HG03469 (cell line): ENCODE measurements at regions not wholly inside any gene's neighbourhood (a gene's known extent, or its start where the extent isn't known, plus 50 kb on each side); places are given as distances from the start of the nearest gene placed in this dataset.

Experiments used
- ATAC-seq: cut with Tn5 transposase; IDR thresholded peaks from one replicate; pipeline ENCODE4 v1.9.1; 2021; ENCODE audit warnings: mild to moderate bottlenecking, moderate library complexity, moderate number of reproducible peaks; ENCODE audit not compliant: unreplicated experiment

DNA sequence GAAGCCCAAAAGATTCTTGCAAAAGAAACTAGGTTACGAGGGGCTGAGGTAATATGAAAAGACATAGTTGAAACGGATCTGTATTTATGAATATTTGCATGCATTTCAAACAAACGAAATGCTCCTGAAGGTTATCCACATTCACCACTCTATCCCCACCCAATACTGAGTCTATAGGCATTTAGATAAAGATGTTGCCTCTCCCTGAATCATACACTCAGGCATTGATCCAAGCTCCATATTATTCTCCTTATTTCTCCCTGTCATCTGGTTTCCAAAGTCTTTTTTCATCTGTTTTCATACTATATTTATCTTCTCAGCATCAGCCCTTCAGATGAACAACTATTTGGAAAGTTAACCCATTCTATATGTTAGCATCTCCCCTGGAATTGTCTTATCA is 492.5 kb upstream of the TGFBR2 start:
- no peak for ATAC-seq

DNA sequence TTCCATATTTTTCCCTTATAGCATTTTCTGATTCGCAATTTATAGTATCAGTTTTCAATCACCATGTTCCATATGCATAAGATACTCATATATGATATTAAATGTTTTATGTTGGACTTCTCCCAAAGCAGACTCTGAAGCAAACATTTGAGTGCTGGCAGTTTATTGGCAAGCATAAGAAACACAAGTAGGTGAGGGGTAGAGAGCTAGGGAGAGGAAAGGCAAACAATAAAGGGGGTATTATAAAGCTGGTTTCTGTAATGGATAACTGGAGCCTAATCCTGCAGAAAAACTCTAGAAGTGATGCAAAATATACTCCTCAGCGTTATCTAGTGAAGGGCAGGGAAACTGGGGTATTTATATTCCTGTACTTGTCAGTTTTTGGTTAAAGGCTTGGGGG is 491.5 kb upstream of the TGFBR2 start:
- no peak for ATAC-seq

DNA sequence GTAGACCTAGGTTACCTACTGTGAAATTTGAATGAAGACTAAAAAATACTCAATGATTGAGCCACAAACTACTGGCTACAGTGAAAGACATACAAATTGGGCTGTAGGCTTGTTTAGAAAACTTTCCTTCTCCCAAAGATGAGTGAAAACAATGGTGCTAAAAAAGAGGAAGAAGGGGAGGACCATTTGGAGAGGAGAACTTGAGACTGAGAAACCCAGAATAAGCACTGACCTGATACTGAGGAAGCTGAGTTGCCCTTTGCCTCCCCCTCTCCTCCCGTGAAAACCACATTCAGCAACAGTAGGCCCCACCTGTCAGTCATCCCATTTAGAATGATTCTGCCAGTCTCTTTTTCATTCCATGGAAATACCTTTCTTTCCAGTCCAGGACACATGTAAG is 484.0 kb upstream of the TGFBR2 start:
- no peak for ATAC-seq

DNA sequence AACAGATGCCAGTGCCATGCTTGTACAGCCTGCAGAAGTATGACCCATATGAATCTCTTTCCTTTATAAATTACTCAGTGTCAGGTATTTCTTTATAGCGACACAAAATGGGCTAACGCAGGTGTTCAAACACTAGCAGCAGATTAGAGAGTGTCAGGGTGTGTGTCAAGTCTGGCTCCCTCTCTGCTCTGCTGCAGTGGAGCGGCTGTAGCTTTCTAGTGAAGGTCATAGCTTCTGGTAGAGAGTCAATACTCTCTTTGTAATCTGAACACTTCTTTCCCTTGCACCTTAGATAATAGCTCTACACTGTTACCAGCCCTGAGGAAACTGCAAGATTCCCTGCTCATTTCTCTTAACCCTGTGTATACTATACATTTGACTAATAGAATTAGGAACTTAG is 483.2 kb upstream of the TGFBR2 start:
- no peak for ATAC-seq

DNA sequence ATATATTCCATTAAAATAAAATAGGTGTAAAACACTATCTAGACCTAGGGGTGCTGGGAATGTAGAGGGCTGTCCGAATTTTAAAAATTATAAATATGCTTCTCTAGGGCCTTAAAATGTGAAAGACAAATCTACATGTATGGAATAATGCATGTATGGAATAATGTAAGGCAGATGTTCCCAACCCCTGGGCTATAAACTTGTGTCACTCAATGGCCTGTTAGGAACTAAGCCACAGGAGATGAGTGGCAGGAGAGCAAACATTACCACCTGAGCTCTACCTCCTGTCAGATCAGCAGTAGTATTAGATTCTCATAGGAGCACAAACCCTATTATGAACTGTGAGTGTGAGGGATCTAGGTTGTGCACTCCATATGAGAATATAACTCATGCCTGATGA is 482.6 kb upstream of the TGFBR2 start:
- no peak for ATAC-seq

DNA sequence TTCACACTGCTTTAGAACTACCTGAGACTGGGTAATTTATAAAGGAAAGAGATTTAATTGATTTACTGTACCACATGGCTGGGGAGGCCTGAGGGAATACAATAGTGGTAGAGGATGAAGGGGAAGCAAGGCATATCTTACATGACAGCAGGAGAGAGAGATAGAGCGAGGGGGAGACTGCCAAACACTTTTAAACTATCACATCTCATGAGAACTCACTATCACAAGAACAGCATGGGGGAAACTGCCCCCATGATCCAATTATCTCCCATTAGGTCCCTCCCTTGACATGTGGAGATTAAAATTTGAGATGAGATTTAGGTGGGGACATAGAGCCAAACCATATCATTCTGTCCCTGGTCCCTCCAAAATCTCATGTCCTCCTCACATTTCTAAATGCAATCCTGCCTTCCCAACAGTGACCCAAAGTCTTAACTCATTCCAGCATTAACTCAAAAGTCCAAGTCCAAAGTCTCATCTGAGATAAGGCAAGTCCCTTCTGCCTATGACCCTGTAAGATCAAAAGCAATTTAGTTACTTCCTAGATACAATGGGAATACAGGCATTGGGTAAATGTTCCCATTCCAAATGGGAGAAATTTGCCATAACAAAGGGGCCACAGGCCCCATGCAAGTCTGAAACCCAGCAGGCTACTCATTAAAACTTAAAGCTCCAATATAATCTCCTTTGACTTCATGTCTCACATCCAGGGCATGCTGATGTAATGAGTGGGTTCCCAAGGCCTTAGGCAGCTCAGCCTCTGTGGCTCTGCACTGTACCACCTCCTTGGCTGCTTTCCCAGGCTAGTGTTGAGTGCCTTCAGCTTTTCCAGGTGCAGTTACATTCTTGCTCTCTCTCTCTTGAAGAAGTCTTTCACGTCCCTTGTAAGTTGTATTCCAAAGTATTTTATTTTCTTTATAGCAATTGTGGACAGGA is 481.7 kb upstream of the TGFBR2 start:
- no peak for ATAC-seq

DNA sequence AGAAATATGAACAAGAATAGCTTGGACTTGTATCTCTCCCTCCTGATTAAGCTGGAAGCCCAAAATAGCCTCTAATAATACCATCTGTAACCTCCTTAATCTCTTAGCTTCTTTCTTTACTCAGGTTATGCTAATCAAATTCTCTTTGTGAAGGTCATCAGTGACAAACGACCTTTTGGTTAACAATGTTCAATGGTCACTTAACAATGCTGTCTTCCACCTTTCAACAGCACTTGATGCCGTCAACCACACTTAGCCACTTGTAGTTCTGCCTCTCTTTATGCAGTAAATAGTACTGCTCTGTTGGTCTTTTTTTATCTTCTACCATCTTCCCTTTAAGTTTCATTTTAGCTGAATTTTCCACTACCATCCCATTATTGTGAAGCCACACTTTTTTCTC is 476.6 kb upstream of the TGFBR2 start:
- no peak for ATAC-seq

DNA sequence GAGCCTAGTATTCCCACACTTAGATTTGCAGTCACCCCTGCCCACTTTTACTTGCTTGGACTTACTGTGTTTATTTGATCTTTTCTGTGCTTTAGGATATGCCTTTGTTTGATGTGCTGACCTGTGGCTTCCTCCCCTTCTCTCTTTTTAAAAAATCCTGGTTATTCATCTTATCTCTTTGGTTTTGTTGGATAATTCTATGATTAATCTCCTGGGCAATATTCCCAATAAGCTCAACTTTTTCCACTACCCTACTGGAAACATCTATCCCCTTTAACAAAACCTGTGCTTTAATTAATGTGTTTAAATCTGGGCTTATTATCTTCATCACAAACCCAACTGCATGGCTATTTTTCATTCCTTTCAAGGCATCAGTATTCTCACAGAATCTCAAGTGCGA is 476.0 kb upstream of the TGFBR2 start:
- ATAC-seq = no peak

DNA sequence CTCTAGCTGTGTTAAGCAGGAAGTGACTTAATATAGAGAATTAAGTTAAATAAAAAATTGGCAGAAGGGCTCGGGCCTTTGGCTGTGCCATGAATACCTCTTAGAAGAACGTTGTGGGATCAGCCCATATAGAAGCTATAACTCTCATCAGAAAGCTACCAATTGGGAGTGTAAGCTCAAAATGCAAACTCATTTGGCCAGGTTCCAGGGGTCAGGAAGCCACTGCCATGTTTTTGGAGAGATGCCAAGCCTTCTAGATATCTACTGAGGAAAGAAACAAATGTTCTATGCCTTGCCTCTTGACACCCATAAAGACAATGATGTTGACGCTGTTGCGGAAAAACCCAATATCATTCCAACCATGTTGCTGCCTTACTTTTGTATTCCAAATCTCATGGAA is 475.2 kb upstream of the TGFBR2 start:
- ATAC-seq = no peak

DNA sequence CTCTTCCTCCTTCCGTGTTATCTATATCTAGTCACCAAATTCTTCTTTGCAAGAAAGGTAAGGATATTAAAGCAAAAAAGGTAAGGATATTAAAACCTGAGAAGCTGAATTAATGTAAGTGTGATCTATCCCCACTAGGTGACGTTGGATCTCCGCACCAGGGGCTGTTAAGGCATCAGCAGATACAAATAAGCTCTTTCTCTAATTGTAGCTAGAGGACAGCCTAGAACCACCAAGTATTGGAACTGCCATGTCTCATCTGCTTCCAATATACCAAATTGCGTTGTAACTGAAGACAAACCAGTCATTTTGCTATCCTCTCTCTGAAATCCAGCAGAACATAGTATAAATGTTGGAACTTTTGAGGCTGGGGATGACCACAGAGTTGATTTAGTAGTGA is 471.2 kb upstream of the TGFBR2 start:
- no peak for ATAC-seq

DNA sequence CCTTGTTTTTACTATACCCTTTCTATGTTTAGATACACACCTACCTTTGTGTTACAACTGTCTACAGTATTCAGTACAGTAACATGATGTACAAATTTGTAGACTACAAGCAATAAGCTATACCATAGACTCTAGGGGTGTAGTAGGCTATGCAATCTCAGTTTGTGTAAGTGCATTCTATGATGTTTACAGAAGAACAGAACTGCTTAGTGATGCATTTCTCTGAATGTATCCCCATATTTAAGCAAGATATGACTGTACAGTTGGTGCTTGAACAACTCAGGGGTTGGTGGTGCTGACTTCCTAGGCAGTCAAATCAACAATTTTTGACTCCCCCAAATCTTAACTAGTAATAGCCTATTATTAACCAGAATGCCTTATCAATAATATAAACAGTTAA is 467.1 kb upstream of the TGFBR2 start:
- no peak for ATAC-seq

DNA sequence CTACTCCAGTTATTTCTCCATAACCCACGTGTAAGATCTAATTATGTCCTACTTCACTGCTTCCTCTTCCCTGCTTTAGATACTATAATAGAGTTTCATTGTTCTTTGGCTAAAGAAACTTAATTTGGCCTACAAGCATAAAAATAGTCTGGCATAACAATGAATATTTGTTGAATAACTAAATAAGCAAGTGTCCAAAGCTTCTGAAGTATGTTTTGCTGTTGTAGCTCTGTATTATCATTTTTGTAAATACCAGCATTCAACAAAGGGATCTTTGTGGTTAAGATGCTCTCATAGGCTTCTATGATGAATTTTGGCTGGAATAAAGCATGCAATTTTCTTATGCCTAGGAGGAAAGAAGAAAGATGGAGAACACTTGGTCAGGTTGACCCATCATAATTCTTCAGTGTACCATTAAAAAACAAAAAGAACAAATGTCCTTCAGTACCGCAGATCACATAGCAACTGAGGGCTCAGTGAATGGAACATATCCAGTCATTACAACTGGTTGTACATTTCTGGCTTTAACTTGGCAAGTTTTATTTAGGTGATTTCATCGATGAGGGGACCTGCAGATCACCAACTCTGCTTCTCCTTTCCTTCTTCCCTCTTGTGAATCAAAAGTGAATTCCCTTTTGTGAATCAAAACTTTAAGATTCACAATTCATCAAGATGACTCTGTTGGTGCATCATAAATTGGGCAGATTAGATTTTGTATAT is 465.9 kb upstream of the TGFBR2 start:
- no peak for ATAC-seq

DNA sequence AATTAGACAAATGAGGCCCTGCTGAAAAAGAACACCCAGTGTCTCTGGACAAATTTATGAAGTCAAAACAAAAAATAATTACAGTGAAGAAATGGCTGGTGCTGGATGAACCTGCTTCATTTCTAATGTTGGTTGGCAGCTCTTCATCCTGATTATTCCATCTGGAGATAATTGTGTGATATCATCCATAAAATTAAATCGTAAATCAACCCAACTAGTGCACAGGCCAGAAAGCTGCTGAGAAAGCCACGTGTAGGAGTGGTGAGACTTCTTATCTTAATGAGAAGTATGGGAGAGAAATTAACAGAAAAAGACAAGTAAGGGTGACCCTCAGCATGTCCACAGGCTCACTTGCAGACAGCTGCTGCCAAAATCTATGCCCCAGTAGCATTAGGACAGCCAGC is 465.2 kb upstream of the TGFBR2 start:
- ATAC-seq = no peak

DNA sequence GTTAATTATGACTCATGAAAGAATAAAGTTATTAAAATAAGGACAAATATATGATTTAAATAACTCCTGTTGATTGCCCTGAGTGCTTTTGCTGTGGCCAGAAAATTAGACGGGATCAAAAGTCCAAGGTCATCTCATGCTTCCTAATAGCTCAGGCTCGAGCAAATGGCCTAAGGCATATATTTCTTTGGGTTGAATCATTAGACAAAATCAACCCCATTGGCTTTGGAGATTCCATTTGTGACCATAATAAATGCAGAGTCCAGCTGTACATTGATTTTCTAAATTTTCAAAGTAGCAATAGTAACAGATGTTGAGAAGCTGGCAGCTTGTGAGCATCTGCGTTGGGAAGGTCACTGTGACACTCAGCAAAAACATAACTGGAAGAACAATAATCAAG is 464.5 kb upstream of the TGFBR2 start:
- ATAC-seq = no peak

DNA sequence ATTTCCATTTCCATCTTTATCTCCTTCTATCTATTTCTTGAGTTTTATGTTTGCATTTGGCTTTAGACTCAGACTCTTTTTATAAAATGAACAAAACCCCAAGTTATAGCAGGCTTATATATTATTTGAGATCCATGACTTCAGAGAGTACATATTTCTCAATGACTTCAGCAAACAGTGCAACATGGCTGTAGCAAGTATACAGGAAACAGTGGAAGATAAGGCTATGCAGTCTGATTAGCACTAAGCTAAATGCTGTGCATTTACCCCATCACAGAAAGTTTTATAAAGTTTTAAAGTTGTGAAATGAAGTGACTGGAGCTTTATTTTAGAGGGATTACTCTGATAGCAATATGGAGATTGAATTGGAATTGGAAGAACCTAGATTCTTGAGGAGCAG is 463.5 kb upstream of the TGFBR2 start:
- ATAC-seq = no peak

DNA sequence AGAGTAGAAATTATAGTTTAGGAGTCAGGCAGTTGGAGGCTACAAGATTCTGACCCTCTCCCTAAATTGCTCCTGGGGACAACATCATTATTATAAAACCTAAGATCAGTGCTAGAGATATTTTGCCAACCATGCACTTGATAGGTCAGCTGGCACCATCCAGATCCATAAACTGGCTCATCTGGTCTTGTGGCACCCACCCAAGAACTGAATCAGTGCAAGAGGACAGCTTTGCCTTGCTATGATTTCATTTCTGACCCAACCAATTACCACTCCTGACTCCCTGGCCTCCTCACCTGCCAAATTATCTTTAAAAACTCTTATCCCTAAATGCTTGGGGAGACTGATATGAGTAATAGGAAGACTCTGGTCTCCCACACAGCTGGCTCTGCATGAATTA is 461.1 kb upstream of the TGFBR2 start:
- no peak for ATAC-seq

DNA sequence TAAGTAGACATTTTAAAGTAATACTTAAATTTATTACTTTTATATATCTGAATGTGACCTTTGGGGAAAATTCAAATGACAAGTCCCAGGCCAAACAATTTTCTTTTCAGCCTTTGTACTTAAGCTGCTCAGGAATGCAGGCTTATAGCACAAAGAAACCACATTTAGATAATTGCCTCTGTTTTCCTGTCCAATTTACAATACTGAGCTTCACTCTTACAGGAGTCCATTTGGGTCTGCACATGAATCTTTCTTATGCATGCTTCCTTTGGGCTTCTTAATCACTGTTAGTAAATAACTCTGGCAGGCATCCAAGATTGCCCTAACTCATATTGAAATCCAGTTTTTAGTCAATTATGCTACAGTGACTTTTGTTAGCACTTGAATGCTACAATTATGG is 459.4 kb upstream of the TGFBR2 start:
- no peak for ATAC-seq

DNA sequence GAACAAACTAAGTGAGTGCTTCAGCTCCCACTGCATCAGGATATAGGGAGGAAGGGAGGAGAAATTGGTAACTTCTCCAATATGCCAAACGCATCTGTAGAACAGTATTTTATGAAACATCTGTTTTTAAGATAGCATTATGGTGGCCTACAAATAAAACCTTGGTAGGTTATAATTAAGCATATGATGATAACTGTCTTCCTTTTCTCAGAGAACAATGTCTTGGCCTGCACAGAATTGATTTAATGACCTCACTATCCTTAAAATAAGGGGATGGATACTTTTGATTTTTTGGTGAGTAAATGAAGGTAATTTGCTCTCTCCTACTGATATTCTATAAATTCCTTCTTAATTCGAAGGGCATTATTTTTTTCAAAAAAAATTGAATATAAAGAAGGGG is 451.5 kb upstream of the TGFBR2 start:
- ATAC-seq = no peak

DNA sequence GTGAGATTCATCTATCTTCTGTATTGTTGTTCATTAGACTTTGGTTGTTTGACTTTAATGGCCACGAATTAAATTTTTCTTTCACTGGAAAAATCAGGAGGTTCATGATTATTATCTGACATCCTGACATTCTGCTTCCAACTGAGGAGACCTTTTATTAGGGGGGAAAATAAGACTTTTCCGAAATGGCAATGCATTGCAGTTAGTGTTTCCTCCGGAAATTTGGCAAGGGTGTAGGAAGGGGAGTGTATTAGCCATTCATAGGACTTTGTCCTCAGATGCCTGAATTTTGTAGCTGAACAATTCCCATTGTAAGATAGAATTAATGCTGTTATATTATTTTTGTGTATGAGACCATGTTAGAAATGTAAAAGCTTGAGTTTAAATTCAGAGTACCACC is 450.6 kb upstream of the TGFBR2 start:
- no peak for ATAC-seq

DNA sequence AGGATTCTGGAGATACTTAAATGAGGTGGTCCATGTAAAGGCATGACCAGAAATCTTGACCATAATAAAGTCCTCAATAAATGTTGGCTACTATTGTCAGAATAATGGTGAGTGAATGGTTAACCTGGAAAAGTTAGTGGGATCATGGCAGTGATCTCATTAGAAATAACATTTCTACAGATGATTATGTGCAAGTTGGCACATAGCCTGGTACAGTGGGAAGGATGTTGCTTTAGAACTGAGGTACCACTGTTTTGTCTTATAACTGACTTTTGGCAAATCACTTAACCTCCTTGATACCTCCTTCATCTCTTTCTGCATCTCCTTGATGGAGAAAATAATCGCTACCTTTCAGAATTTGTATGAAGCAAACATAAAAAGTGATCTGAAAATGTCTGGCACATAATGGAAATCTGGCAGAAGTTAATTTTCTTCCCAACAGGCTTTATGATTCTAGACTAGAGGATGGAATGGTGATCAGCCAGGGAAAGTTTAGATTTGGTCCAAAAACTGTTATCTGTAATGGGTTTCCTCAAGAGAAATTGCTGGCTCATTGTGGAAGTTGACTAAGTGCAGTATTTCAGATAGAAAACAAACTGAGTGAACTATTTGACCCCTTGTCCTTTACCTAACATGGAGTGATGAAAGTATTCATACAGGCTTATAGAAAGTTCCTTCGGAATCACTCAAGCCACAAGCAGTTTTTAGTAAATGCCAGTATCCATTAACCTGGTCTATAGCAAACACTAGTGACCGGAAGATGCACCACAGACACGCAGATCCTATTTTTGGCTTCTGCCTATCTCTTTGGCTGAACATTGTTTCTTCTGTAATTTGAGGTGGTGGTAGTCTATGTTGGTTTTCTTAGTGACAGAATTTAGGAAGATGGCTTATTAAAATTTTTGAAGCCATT is 449.6 kb upstream of the TGFBR2 start:
- ATAC-seq = no peak

DNA sequence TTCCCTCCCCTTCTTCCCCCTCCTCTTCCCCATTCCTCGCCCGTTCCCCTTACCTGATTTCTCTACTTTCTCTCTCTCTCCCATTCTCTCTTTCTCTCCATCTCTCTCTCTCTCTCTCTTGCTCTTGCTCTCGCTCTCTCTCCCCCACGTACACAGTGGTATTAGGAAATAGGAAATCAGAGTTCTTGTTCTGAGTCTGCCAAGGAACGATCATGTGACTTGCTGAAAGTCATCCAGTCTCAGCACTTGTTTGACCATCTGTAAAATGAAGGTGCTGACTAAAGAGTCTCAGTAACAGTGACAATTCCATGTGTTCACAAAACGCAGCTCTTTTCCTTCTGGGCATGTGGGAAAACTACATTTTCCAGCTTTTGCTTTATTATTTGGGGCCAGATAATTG is 445.0 kb upstream of the TGFBR2 start:
- no peak for ATAC-seq
